ENCODE measurements at regions not wholly inside any gene's neighbourhood (a gene's known extent, or its start where the extent isn't known, plus 50 kb on each side); places are given as distances from the start of the nearest gene placed in this dataset.

- DNase-seq, result no peak
- Mint-ChIP-seq H3K4me1 (peaks cover 5 to 6% (median 5%) of the 10 kb centered on the region in 3 donors), H3K4me3 (no peak overlapping the region), H3K36me3 (peaks cover 0 to 2% (median 0%) of the 10 kb centered on the region in 3 donors), H3K9me3 (no peaks in the 10 kb centered on the region), H3K27me3 (no peaks in the 10 kb centered on the region), H3K27ac (peak overlapping the region in 2 of 8 donors; percentile 52 to 74)
- Histone ChIP-seq H3K4me3 (ENCODE audit: low read length) (no peak overlapping the region), H3K9me3 (ENCODE audit: low read length) (no peaks in the 10 kb centered on the region), H3K36me3 (ENCODE audit: insufficient read depth, low read length) (no peaks in the 10 kb centered on the region), H3K27ac (ENCODE audit: low read depth, low read length) (no peak overlapping the region), H3K27me3 (ENCODE audit: insufficient read depth, low read length, poor library complexity, severe bottlenecking) (no peaks in the 10 kb centered on the region), H3K4me1 (ENCODE audit: insufficient read depth, low read length) (no peaks in the 10 kb centered on the region)
- ChIA-PET CTCF (interaction anchor here (1.1 kb wide), 1 partner anchor 10 kb away, joined by 3 read pairs; no protein-coding TSS in a partner anchor), POLR2A (no interaction called here)
These were observed 268.9 kb upstream of the ATP2B1 start for GRCh38 chr12:89977405-89978085.

- no peak overlapping the region for H3K27ac ChIP-seq (ENCODE audit: low read depth, low read length)
- no peak for DNase-seq
- no peaks in the 10 kb centered on the region for H3K36me3 ChIP-seq (ENCODE audit: insufficient read depth, low read length)
- no peaks in the 10 kb centered on the region for H3K9me3 ChIP-seq (ENCODE audit: low read length)
- H3K27ac Mint-ChIP-seq, result peak overlapping the region in 1 of 8 donors; percentile 21
- no peaks in the 10 kb centered on the region for H3K9me3 Mint-ChIP-seq
- no peak overlapping the region for H3K4me3 ChIP-seq (ENCODE audit: low read length)
- H3K4me3 Mint-ChIP-seq, result no peak overlapping the region
- H3K27me3 Mint-ChIP-seq, result no peaks in the 10 kb centered on the region
- ChIA-PET POLR2A (no interaction called here), CTCF (no interaction called here)
- no peaks in the 10 kb centered on the region for H3K27me3 ChIP-seq (ENCODE audit: insufficient read depth, low read length, poor library complexity, severe bottlenecking)
- peaks cover 5 to 7% (median 5%) of the 10 kb centered on the region in 3 donors for H3K4me1 Mint-ChIP-seq
- peaks cover 0 to 2% (median 0%) of the 10 kb centered on the region in 3 donors for H3K36me3 Mint-ChIP-seq
- no peaks in the 10 kb centered on the region for H3K4me1 ChIP-seq (ENCODE audit: insufficient read depth, low read length)
These were observed 268.2 kb upstream of the ATP2B1 start for GRCh38 chr12:89976866-89977265.

- Histone ChIP-seq H3K27me3 (ENCODE audit: insufficient read depth, low read length, poor library complexity, severe bottlenecking) (no peaks in the 10 kb centered on the region), H3K36me3 (ENCODE audit: insufficient read depth, low read length) (no peaks in the 10 kb centered on the region), H3K4me3 (ENCODE audit: low read length) (no peak overlapping the region), H3K9me3 (ENCODE audit: low read length) (no peaks in the 10 kb centered on the region), H3K27ac (ENCODE audit: low read depth, low read length) (no peak overlapping the region), H3K4me1 (ENCODE audit: insufficient read depth, low read length) (no peaks in the 10 kb centered on the region)
- ChIA-PET CTCF (no interaction called here), POLR2A (no interaction called here)
- Mint-ChIP-seq H3K9me3 (no peaks in the 10 kb centered on the region), H3K27ac (no peak overlapping the region), H3K36me3 (peaks cover 0 to 2% (median 0%) of the 10 kb centered on the region in 3 donors), H3K27me3 (no peaks in the 10 kb centered on the region), H3K4me1 (peaks cover 13 to 20% (median 16%) of the 10 kb centered on the region in 3 donors), H3K4me3 (no peak overlapping the region)
- DNase-seq, result no peak
These were observed 266.9 kb upstream of the ATP2B1 start for GRCh38 chr12:89975574-89975973.

- peaks cover 12 to 27% (median 18%) of the 10 kb centered on the region in 3 donors for H3K4me1 Mint-ChIP-seq
- no peaks in the 10 kb centered on the region for H3K27me3 ChIP-seq (ENCODE audit: insufficient read depth, low read length, poor library complexity, severe bottlenecking)
- H3K9me3 ChIP-seq (ENCODE audit: low read length), result no peaks in the 10 kb centered on the region
- no peaks in the 10 kb centered on the region for H3K36me3 ChIP-seq (ENCODE audit: insufficient read depth, low read length)
- H3K4me3 ChIP-seq (ENCODE audit: low read length), result no peak overlapping the region
- H3K9me3 Mint-ChIP-seq, result no peaks in the 10 kb centered on the region
- H3K27me3 Mint-ChIP-seq, result peaks cover 0 to 1% of the 10 kb centered on the region in 2 donors
- no peak overlapping the region for H3K4me3 Mint-ChIP-seq
- no peak overlapping the region for H3K27ac ChIP-seq (ENCODE audit: low read depth, low read length)
- peaks cover 0 to 7% (median 2%) of the 10 kb centered on the region in 3 donors for H3K36me3 Mint-ChIP-seq
- no peaks in the 10 kb centered on the region for H3K4me1 ChIP-seq (ENCODE audit: insufficient read depth, low read length)
- no peak overlapping the region for H3K27ac Mint-ChIP-seq
- ChIA-PET POLR2A (no interaction called here), CTCF (no interaction called here)
- no peak for DNase-seq
These were observed 263.2 kb upstream of the ATP2B1 start for GRCh38 chr12:89971880-89972279.

GRCh38 chr12:89970722-89971121 lies 262.1 kb upstream of the ATP2B1 start:
- no peaks in the 10 kb centered on the region for H3K9me3 Mint-ChIP-seq
- CTCF ChIA-PET, result no interaction called here
- no peak for DNase-seq
- H3K4me3 Mint-ChIP-seq, result no peak overlapping the region
- no peaks in the 10 kb centered on the region for H3K27me3 ChIP-seq (ENCODE audit: insufficient read depth, low read length, poor library complexity, severe bottlenecking)
- POLR2A ChIA-PET, result no interaction called here
- no peaks in the 10 kb centered on the region for H3K36me3 ChIP-seq (ENCODE audit: insufficient read depth, low read length)
- H3K27ac ChIP-seq (ENCODE audit: low read depth, low read length), result no peak overlapping the region
- no peaks in the 10 kb centered on the region for H3K4me1 ChIP-seq (ENCODE audit: insufficient read depth, low read length)
- H3K27me3 Mint-ChIP-seq, result peaks cover 0 to 1% of the 10 kb centered on the region in 2 donors
- no peak overlapping the region for H3K4me3 ChIP-seq (ENCODE audit: low read length)
- H3K27ac Mint-ChIP-seq, result peak overlapping the region in 1 of 8 donors; percentile 38
- peaks cover 12 to 27% (median 18%) of the 10 kb centered on the region in 3 donors for H3K4me1 Mint-ChIP-seq
- peaks cover 0 to 7% (median 2%) of the 10 kb centered on the region in 3 donors for H3K36me3 Mint-ChIP-seq
- H3K9me3 ChIP-seq (ENCODE audit: low read length), result no peaks in the 10 kb centered on the region

DNA sequence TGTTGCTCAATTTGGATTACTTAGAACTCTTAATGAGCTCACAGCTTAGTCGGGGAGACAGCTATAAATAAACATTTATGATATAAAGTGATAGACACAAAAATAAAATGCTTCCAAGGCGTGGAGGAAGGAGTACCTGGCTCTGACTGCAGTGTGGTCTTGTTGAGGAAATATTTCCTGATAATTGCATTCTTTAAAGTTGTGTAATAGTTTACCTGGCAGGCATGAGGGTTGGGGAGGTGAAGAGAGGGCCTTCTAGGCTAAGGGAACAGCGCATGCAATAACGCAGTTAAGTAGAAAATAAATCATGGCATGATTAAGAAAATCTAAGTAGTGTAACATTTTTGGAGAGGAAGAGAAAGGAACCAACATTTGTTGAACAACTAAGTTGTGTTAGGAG lies 260.5 kb upstream of the ATP2B1 start:
- POLR2A ChIA-PET, result no interaction called here
- H3K27me3 ChIP-seq (ENCODE audit: insufficient read depth, low read length, poor library complexity, severe bottlenecking), result no peaks in the 10 kb centered on the region
- H3K36me3 Mint-ChIP-seq, result peaks cover 0 to 7% (median 0%) of the 10 kb centered on the region in 3 donors
- no peak overlapping the region for H3K27ac Mint-ChIP-seq
- no peak for DNase-seq
- H3K36me3 ChIP-seq (ENCODE audit: insufficient read depth, low read length), result no peaks in the 10 kb centered on the region
- peaks cover 0 to 1% of the 10 kb centered on the region in 2 donors for H3K27me3 Mint-ChIP-seq
- no peaks in the 10 kb centered on the region for H3K9me3 ChIP-seq (ENCODE audit: low read length)
- no peaks in the 10 kb centered on the region for H3K4me1 ChIP-seq (ENCODE audit: insufficient read depth, low read length)
- no peak overlapping the region for H3K27ac ChIP-seq (ENCODE audit: low read depth, low read length)
- H3K9me3 Mint-ChIP-seq, result no peaks in the 10 kb centered on the region
- CTCF ChIA-PET, result no interaction called here
- no peak overlapping the region for H3K4me3 ChIP-seq (ENCODE audit: low read length)
- H3K4me3 Mint-ChIP-seq, result no peak overlapping the region
- peaks cover 8 to 21% (median 13%) of the 10 kb centered on the region in 3 donors for H3K4me1 Mint-ChIP-seq

GRCh38 chr12:89968151-89968700 lies 259.6 kb upstream of the ATP2B1 start:
- no peaks in the 10 kb centered on the region for H3K27me3 ChIP-seq (ENCODE audit: insufficient read depth, low read length, poor library complexity, severe bottlenecking)
- Mint-ChIP-seq H3K27ac (no peak overlapping the region), H3K4me3 (no peak overlapping the region), H3K27me3 (peaks cover 0 to 1% of the 10 kb centered on the region in 2 donors), H3K9me3 (no peaks in the 10 kb centered on the region), H3K4me1 (peaks cover 8 to 21% (median 13%) of the 10 kb centered on the region in 3 donors), H3K36me3 (peaks cover 0 to 7% (median 0%) of the 10 kb centered on the region in 3 donors)
- no peaks in the 10 kb centered on the region for H3K9me3 ChIP-seq (ENCODE audit: low read length)
- H3K4me1 ChIP-seq (ENCODE audit: insufficient read depth, low read length), result no peaks in the 10 kb centered on the region
- no peaks in the 10 kb centered on the region for H3K36me3 ChIP-seq (ENCODE audit: insufficient read depth, low read length)
- H3K4me3 ChIP-seq (ENCODE audit: low read length), result no peak overlapping the region
- POLR2A ChIA-PET, result no interaction called here
- CTCF ChIA-PET, result interaction anchor here (0.7 kb wide), 1 partner anchor 377 kb away, joined by 3 read pairs; no protein-coding TSS in a partner anchor
- H3K27ac ChIP-seq (ENCODE audit: low read depth, low read length), result no peak overlapping the region
- DNase-seq, result no peak

DNA sequence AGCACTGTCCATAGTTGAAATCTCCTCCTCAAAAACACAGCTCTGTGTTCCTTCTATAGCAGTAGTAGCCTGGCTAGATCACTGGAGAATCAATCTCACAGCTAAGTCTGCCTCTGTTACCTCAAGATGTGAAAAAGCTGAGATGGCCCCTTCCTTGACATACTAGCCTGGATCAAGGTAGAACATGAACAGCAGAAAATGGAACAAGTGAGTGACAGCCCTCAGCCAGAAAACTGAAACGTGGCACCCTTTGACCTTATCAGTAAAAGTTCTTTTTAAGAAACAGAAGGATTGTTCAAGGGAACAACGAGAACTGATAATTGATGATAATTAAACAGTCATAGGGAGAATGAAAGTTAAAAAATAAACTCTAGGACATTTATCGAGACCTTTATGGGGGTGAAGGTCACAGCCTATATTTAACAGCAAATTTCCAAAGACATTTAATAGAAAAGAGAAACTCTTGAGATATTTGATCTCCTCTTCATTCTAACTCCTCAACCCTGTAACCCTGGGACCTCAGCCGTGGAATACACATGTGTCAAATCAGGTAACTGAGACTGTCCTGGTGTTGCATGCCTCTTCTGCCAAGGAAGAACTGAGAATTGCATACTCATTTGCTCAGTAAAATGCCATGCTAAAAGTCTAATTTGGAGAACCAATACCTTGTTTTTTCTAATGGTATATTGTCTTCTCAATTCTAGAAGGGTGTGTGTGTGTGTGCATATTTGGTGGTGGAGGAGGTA lies 258.0 kb upstream of the ATP2B1 start:
- ChIA-PET POLR2A (no interaction called here), CTCF (no interaction called here)
- Mint-ChIP-seq H3K27ac (no peak overlapping the region), H3K36me3 (peaks cover 0 to 7% (median 0%) of the 10 kb centered on the region in 3 donors), H3K4me1 (peaks cover 10 to 25% (median 16%) of the 10 kb centered on the region in 3 donors), H3K9me3 (no peaks in the 10 kb centered on the region), H3K27me3 (peaks cover 1 to 3% of the 10 kb centered on the region in 2 donors), H3K4me3 (no peak overlapping the region)
- H3K4me1 ChIP-seq (ENCODE audit: insufficient read depth, low read length), result no peaks in the 10 kb centered on the region
- H3K4me3 ChIP-seq (ENCODE audit: low read length), result no peak overlapping the region
- no peak overlapping the region for H3K27ac ChIP-seq (ENCODE audit: low read depth, low read length)
- no peaks in the 10 kb centered on the region for H3K9me3 ChIP-seq (ENCODE audit: low read length)
- no peak for DNase-seq
- no peaks in the 10 kb centered on the region for H3K36me3 ChIP-seq (ENCODE audit: insufficient read depth, low read length)
- no peaks in the 10 kb centered on the region for H3K27me3 ChIP-seq (ENCODE audit: insufficient read depth, low read length, poor library complexity, severe bottlenecking)

Measured in CD8-positive, alpha-beta memory T cell (primary cell).